Gastroesophageal sphincter (tissue), 4 donors: ENCODE measurements at regions not wholly inside any gene's neighbourhood (a gene's known extent, or its start where the extent isn't known, plus 50 kb on each side); places are given as distances from the start of the nearest gene placed in this dataset.
"Not testable (repeated sequence)": the region's sequence is repeated elsewhere in the genome, so short reads cannot be mapped to it uniquely, and the experiment has no call there.

Experiments used
- ATAC-seq: fragments of 150-250 bp; one replicate; pipeline ENCODE4 v1.9.1; 2016; ENCODE audit warnings: mild to moderate bottlenecking, moderate library complexity
- H3K27ac ChIP-seq, 4 donors: fragments of 200-600 bp; sonication (generic) in 3 of 4; 1 replicate in 3 of 4; 2 replicates in 1 of 4; pipeline ENCODE4 v1.5.1; 2016 to 2019
- H3K27me3 ChIP-seq: fragments of 200-600 bp; sonication (generic); one replicate; pipeline ENCODE4 v1.5.1; 2019
- H3K36me3 ChIP-seq, 2 donors: fragments of 200-600 bp; sonication (generic); one replicate each; pipeline ENCODE4 v1.5.1; 2019; ENCODE audit warnings: control low read depth in 1 of 2
- H3K4me1 ChIP-seq, 3 donors: fragments of 200-600 bp; sonication (generic); 1 replicate in 2 of 3; 2 replicates in 1 of 3; pipeline ENCODE4 v1.5.1; 2016 to 2019; ENCODE audit warnings: control low read depth in 2 of 3
- H3K4me3 ChIP-seq, 2 donors: fragments of 200-600 bp; sonication (generic); one replicate each; pipeline ENCODE4 v1.5.1; 2019; ENCODE audit warnings: mild to moderate bottlenecking in 1 of 2, moderate library complexity in 1 of 2
- H3K9me3 ChIP-seq, 3 donors: fragments of 200-600 bp; sonication (generic); one replicate each; pipeline ENCODE4 v1.5.1; 2017 to 2019; ENCODE audit warnings: control low read depth in 2 of 3
- CTCF ChIP-seq, 4 experiments: fragments of 200-600 bp in 2 of 4; fragments of 450-650 bp in 2 of 4; sonication (generic) in 1 of 4; IDR thresholded peaks; one replicate each; pipeline ENCODE4 v1.5.1; 2017 to 2019; ENCODE audit warnings: antibody characterized with exemption in 4 of 4, mild to moderate bottlenecking in 2 of 4, moderate library complexity in 2 of 4
- EP300 ChIP-seq: sonication (generic); formaldehyde crosslinking; IDR thresholded peaks from one replicate; pipeline ENCODE4 v1.6.1; 2017; ENCODE audit warnings: antibody characterized with exemption, mild to moderate bottlenecking
- POLR2A ChIP-seq, 2 donors: fragments of 450-650 bp; IDR thresholded peaks; one replicate each; pipeline ENCODE4 v1.6.1; 2017; ENCODE audit warnings: antibody characterized with exemption in 2 of 2, mild to moderate bottlenecking in 2 of 2, moderate library complexity in 1 of 2
- POLR2AphosphoS5 ChIP-seq: sonication (generic); formaldehyde crosslinking; IDR thresholded peaks from one replicate; pipeline ENCODE4 v1.6.1; 2017; ENCODE audit warnings: antibody characterized with exemption
- WGBS, 2 donors: methylation state at CpG; one replicate each; pipeline ENCODE4 v1.1.5; 2018; ENCODE audit warnings: low coverage in 1 of 2; 5-methylcytosine and 5-hydroxymethylcytosine counted together

GRCh38 chr5:124027441-124027840 is 515.5 kb downstream of the CSNK1G3 start:
- ATAC-seq, result no peak
- TF ChIP-seq POLR2AphosphoS5 (no peak), EP300 (no peak), CTCF (IDR thresholded peaks at IDR 0.05) (no peak), POLR2A (IDR thresholded peaks at IDR 0.05) (no peak)
- 92 to 94% methylated on average over 2 to 3 of the region's 3 CpGs for WGBS, 2 donors
- Histone ChIP-seq H3K4me3 (no peak overlapping the region), H3K9me3 (no peaks in the 10 kb centered on the region), H3K27me3 (no peaks in the 10 kb centered on the region), H3K27ac (no peak overlapping the region), H3K4me1 (peaks cover 0 to 14% (median 0%) of the 10 kb centered on the region in 3 donors), H3K36me3 (no peaks in the 10 kb centered on the region)

- 91 to 92% methylated on average over 2 to 6 of the region's 6 CpGs for whole genome bisulfite sequencing, 2 donors
- ATAC-seq, result no peak
- Histone ChIP-seq H3K27ac (no peak overlapping the region), H3K4me1 (peaks cover 0 to 10% (median 0%) of the 10 kb centered on the region in 3 donors), H3K27me3 (no peaks in the 10 kb centered on the region), H3K36me3 (no peaks in the 10 kb centered on the region), H3K9me3 (no peaks in the 10 kb centered on the region), H3K4me3 (no peak overlapping the region)
- no peak for TF ChIP-seq EP300
- no peak for TF ChIP-seq POLR2A (IDR thresholded peaks at IDR 0.05)
- no peak for TF ChIP-seq POLR2AphosphoS5
- TF ChIP-seq CTCF (IDR thresholded peaks at IDR 0.05), result no peak
Observed at GRCh38 chr5:124025306-124025845, 513.4 kb downstream of the CSNK1G3 start.

- TF ChIP-seq POLR2A (IDR thresholded peaks at IDR 0.05) (no peak), EP300 (no peak), CTCF (IDR thresholded peaks at IDR 0.05) (no peak), POLR2AphosphoS5 (no peak)
- H3K27me3 ChIP-seq, result no peaks in the 10 kb centered on the region
- no peak overlapping the region for H3K27ac ChIP-seq
- no peaks in the 10 kb centered on the region for H3K4me1 ChIP-seq
- no peaks in the 10 kb centered on the region for H3K9me3 ChIP-seq
- no peak for ATAC-seq
- WGBS, 2 donors, result 77 to 91% methylated on average over 3 of the region's 3 CpGs
- H3K36me3 ChIP-seq, result no peaks in the 10 kb centered on the region
- H3K4me3 ChIP-seq, result no peak overlapping the region
Observed at GRCh38 chr5:124022966-124023365, 511.0 kb downstream of the CSNK1G3 start.

GRCh38 chr5:124021776-124022175 is 509.8 kb downstream of the CSNK1G3 start:
- ATAC-seq, result no peak

GRCh38 chr5:124021066-124021641 is 509.2 kb downstream of the CSNK1G3 start:
- H3K4me1 ChIP-seq, result no peaks in the 10 kb centered on the region
- no peak for TF ChIP-seq CTCF (IDR thresholded peaks at IDR 0.05)
- TF ChIP-seq POLR2AphosphoS5, result no peak
- TF ChIP-seq EP300, result no peak
- TF ChIP-seq POLR2A (IDR thresholded peaks at IDR 0.05), result no peak
- H3K36me3 ChIP-seq, result no peaks in the 10 kb centered on the region
- no peak overlapping the region for H3K4me3 ChIP-seq
- H3K9me3 ChIP-seq, result no peaks in the 10 kb centered on the region
- H3K27ac ChIP-seq, result no peak overlapping the region
- H3K27me3 ChIP-seq, result no peaks in the 10 kb centered on the region
- WGBS, 2 donors, result 88 to 92% methylated on average over 1 of the region's 1 CpG
- ATAC-seq, result no peak

More at GRCh38 chr5:124021776-124022175, 509.8 kb downstream of the CSNK1G3 start:
- Histone ChIP-seq H3K36me3 (no peaks in the 10 kb centered on the region), H3K27ac (no peak overlapping the region), H3K9me3 (no peaks in the 10 kb centered on the region), H3K4me1 (no peaks in the 10 kb centered on the region), H3K4me3 (no peak overlapping the region), H3K27me3 (no peaks in the 10 kb centered on the region)
- TF ChIP-seq POLR2AphosphoS5 (no peak), POLR2A (IDR thresholded peaks at IDR 0.05) (no peak)
- WGBS, 2 donors, result 90 to 91% methylated on average over 1 of the region's 1 CpG

GRCh38 chr5:124017321-124017720 is 505.3 kb downstream of the CSNK1G3 start:
- not testable (repeated sequence) for ATAC-seq

More at GRCh38 chr5:124017321-124017720, 505.3 kb downstream of the CSNK1G3 start:
- H3K27ac ChIP-seq, H3K36me3 ChIP-seq, H3K9me3 ChIP-seq, H3K4me1 ChIP-seq, H3K27me3 ChIP-seq, H3K4me3 ChIP-seq: not testable (repeated sequence)
- 93% methylated on average over 2 of the region's 5 CpGs; no CpG with 5 or more reads in 1 of the 2 donors for WGBS, 2 donors
